SIG-M5 treated with dmso at 0.1 percent for 504 hours (cell line): ENCODE measurements at regions not wholly inside any gene's neighbourhood (a gene's known extent, or its start where the extent isn't known, plus 50 kb on each side); places are given as distances from the start of the nearest gene placed in this dataset.
"Not testable (repeated sequence)": the region's sequence is repeated elsewhere in the genome, so short reads cannot be mapped to it uniquely, and the experiment has no call there.

Experiments
- DNase-seq: peaks from one replicate; lab custom pipeline; 2025; ENCODE audit not compliant: unreplicated experiment; lab: John Stamatoyannopoulos, UW

DNA sequence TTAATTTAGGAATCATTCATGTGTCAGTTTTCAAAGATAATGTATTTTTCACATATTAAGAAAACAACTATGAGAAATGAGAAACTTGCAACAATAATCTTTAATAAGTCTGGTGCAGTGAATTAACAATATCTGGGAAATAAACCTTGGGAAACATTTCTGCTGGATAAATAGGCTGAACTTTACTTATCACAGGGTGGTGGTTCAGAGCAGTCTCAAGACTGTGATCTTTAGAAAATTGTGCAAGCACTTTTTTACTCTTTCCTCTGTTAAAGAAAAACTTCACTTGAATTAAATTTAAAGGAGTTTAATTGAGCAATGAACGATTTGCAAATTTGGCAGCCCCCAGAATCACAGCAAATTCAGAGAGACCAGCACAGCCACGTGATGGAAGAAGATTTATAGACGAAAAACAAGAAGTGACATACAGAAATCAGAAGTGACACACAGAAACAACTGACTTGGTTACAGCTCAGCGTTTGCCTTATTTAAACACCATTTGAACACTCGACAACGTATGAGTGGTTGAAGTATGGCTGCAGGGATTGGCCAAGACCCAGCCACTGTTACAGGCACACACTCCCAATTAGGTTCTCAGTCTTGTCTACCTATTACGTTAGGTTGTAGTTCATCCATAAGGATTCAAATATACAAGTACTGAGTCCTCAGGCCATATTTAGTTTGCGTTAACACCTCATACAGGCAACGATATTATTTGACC lies 631.9 kb downstream of the SLCO4C1 start:
- DNase-seq: no peak

- DNase-seq: peak; percentile 70
These were observed 632.5 kb downstream of the SLCO4C1 start for GRCh38 chr5:101663543-101663942.

DNA sequence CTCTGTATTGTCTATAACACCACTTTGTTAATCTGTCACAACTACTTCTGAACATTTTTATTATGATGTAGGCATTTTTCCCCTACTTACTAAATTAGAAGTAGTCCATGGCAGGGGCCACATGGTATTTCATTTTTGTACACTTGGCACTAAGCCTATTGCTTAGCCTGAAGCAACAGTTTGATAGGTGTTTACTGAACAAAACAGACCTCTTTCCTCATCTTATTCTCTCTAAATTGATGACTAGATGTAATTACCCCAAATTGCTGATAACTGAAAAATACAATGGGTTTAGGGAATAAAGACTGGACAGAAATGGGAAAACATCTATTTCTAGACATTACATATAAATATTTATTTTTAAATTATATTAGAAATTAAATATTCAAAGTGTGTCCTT lies 633.8 kb downstream of the SLCO4C1 start:
- no peak for DNase-seq

DNA sequence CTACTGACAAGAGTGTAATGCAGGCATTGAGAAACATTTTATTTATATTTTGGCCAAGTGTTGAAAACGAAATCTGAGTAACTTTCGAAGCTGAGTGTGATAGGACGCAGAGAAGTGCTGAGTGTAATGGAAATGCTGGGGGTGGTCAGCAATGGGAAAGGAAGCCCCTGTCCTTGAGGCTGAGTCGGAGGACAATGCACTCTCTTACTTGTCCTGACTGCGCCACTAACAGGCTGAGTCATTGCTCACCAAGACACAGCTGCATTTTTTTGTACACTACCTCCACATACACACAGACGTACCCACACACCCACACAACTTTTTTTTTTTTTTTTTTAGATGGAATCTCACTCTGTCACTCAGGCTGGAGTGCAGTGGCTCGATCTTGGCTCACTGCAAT lies 637.7 kb downstream of the SLCO4C1 start:
- DNase-seq: no peak

- no peak for DNase-seq
These were observed 642.1 kb downstream of the SLCO4C1 start for GRCh38 chr5:101653996-101654395.

DNA sequence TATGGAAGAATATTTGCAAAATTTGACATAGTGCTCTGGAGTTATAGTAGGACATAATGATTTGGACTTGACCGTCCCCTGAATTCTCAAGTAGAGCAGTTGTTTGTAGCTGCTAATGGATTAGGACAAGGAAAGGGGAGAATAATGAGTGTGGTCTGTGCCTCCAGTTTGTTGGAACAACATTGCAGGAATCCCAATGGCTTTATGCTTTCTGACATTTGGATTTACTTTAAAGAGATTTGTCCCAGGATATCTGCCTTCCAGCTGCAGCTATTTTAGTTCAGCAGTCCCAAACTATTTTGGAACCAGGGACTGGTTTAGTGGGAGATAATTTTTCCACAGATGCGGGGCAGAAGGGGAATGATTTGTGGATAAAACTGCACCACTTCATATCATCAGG lies 648.2 kb downstream of the SLCO4C1 start:
- DNase-seq: no peak

DNA sequence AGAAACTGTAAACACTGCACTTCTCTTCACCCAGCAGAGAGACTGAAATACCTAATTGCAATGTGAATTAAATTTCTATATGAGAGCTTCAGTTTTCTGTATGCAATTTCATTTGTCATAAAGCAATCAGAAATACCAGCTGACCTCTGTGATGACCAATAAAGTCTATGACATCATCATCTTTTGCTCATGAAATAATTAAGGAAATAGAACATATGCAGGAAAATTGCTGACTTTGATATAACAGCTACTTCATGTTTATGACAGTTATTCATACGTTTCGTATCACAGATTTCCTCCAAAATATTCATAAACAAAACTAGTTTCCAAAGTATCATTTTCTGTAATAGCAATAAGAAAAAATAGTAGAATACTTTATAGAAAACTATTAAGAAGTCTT lies 652.3 kb downstream of the SLCO4C1 start:
- DNase-seq: no peak

DNA sequence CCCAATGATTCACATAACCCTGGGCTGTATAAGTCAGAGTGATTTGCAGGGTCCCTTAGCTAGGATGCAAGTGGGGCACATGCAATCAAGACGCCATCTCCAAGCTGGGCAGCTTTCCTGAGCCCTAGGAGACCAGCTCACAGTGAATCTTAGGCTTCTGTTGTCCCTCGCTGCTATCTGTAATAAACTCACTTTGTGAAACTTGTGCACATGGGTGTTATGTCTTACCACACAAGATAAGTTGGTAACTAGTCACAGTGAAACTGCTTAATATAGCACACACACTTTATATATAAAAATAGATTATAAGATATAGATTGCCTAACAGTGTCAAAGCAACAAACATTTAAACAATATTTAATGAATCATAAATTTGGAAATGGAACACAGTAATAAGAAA lies 658.5 kb downstream of the SLCO4C1 start:
- no peak for DNase-seq

DNA sequence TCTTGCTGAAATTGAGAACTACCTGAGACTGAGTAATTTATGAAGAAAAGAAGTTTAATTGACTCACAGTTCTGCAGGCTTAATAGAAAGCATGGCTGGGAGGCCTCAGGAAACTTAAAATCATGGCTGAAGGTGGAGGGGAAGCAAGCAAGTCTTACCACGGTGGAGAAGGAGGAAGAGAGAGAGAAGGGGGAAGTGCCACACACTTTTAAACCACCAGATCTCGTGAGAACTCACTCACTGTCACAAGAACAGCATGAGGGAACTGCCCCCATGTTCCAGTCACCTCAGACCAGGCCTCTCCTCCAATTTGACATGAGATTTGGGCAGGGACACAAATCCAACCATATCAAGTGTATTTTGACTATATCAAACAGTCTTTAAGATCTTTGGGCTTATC lies 668.3 kb downstream of the SLCO4C1 start:
- DNase-seq: not testable (repeated sequence)

DNA sequence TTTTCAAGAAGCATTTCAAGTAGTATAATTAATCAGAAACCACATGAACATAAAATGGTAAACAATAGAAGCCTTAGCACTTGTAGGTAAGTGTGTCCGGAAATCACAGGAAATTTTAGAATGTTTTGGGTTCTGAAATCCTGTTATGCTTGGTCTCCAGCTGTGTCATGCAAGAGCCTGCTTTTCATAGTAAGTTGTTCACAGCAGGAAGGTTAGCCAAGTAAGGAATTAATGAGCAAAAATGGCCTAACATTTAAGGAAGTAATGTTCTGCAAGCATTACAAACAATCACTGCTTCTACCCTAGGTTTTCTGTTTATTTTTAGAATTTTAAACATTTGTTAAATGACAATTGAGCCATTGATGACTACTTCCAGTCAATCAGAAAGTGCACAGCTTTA lies 669.5 kb downstream of the SLCO4C1 start:
- DNase-seq: no peak

- no peak for DNase-seq
These were observed 685.0 kb downstream of the SLCO4C1 start for GRCh38 chr5:101611039-101611438.

- DNase-seq: no peak
These were observed 687.8 kb downstream of the SLCO4C1 start for GRCh38 chr5:101608322-101608721.

- DNase-seq: no peak
These were observed 690.4 kb downstream of the SLCO4C1 start for GRCh38 chr5:101605700-101606099.

- no peak for DNase-seq
These were observed 695.5 kb downstream of the SLCO4C1 start for GRCh38 chr5:101600614-101601013.

GRCh38 chr5:101590384-101590783 lies 687.3 kb upstream of the ST8SIA4 start:
- peak; percentile 1 for DNase-seq

- no peak for DNase-seq
These were observed 682.3 kb upstream of the ST8SIA4 start for GRCh38 chr5:101585366-101585765.

GRCh38 chr5:101580591-101580990 lies 677.5 kb upstream of the ST8SIA4 start:
- no peak for DNase-seq

DNA sequence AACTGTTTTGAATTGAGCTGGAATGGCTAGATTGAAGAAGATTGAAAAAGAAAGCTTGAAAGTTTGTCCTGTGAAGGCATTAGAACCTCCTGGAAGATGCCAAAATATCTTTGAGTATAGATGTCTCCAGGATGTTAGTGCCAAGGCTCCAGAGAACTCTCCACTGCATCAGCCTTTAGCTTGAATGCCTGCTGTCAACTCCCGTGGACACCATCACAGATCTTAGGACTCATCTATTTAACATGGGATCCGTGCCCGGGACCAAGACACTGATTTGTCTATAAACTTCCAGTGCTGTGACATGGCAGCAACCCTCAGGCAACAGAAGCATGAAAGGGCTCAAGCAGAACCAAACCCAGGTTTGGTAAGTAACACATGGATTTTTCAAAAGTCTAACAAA lies 670.9 kb upstream of the ST8SIA4 start:
- no peak for DNase-seq

DNA sequence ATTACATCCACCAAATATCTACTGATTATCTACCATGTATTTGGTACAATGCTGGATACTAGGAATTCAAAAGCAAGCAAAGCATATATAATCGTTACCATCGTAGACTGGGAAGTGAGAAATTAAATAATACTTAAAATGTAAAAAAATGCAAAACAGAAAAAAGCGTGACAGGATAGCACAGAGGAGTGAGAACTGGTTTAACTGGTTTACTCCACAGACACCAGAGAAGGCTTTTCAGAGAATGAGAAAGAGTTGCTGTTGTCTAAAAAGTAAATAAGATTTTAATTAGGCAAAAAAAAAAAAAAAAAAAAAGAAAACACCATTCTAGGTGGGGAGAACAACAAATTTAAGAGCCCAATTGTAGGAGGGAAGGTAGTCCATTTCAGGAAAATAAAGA lies 657.9 kb upstream of the ST8SIA4 start:
- DNase-seq: no peak

DNA sequence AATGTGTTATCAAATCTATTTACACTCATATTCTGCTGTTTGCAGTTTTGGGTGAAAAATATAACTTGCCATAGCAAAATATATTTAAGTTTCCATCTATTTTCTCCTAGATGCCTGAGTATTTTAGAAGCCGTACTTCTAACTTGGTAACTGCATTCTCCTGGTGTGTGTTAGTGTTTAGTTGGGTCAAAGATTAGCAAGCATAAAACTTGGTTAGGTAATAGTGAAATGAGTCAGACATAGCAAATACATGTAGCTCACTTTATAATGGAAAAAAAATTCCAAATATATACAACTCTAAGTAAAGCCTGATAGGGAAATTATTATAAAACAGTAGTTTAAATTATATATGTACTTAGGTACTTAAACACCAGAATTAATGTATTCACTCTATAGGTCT lies 640.7 kb upstream of the ST8SIA4 start:
- no peak for DNase-seq

- DNase-seq: no peak
These were observed 636.2 kb upstream of the ST8SIA4 start for GRCh38 chr5:101539315-101539714.

GRCh38 chr5:101535626-101536025 lies 632.5 kb upstream of the ST8SIA4 start:
- no peak for DNase-seq

GRCh38 chr5:101534491-101535110 lies 631.5 kb upstream of the ST8SIA4 start:
- DNase-seq: no peak
